Parathyroid adenoma (tissue), 2 donors: ENCODE measurements at regions not wholly inside any gene's neighbourhood (a gene's known extent, or its start where the extent isn't known, plus 50 kb on each side); places are given as distances from the start of the nearest gene placed in this dataset.

Experiments used
- H2AFZ ChIP-seq: fragments of 300-600 bp; sonication (generic); one replicate; pipeline ENCODE4 v1.7.0; 2017; ENCODE audit warnings: antibody characterized with exemption, mild to moderate bottlenecking
- H3K27ac ChIP-seq: fragments of 300-600 bp; sonication (generic); one replicate; pipeline ENCODE4 v1.7.0; 2017
- H3K27me3 ChIP-seq: fragments of 300-600 bp; sonication (generic); one replicate; pipeline ENCODE4 v1.7.0; 2017; ENCODE audit warnings: low read length; ENCODE audit not compliant: control insufficient read depth, insufficient read depth
- H3K36me3 ChIP-seq: fragments of 300-600 bp; sonication (generic); one replicate; pipeline ENCODE4 v1.7.0; 2017; ENCODE audit warnings: low read length; ENCODE audit not compliant: control insufficient read depth, insufficient read depth
- H3K4me1 ChIP-seq: fragments of 300-600 bp; sonication (generic); one replicate; pipeline ENCODE4 v1.7.0; 2017; ENCODE audit warnings: control low read depth
- H3K4me2 ChIP-seq: fragments of 300-600 bp; sonication (generic); one replicate; pipeline ENCODE4 v1.7.0; 2017; ENCODE audit warnings: low read length
- H3K4me3 ChIP-seq: fragments of 300-600 bp; sonication (generic); one replicate; pipeline ENCODE4 v1.7.0; 2017; ENCODE audit warnings: low read depth, low read length
- H3K79me2 ChIP-seq: fragments of 300-600 bp; sonication (generic); one replicate; pipeline ENCODE4 v1.7.0; 2017; ENCODE audit warnings: control low read depth
- H3K9ac ChIP-seq: fragments of 300-600 bp; sonication (generic); one replicate; pipeline ENCODE4 v1.7.0; 2017; ENCODE audit warnings: mild to moderate bottlenecking
- H3K9me3 ChIP-seq: fragments of 300-600 bp; sonication (generic); one replicate; pipeline ENCODE4 v1.7.0; 2017; ENCODE audit warnings: low read length; ENCODE audit not compliant: control insufficient read depth
- TF ChIP-seq, protein P1 (sequence below): fragments of 300-600 bp; sonication (generic); IDR thresholded peaks from one replicate; pipeline ENCODE4 v1.7.0; 2017; ENCODE audit warnings: antibody characterized with exemption, mild to moderate bottlenecking
- donor health status: primary hyperparathyroidism.

DNA sequence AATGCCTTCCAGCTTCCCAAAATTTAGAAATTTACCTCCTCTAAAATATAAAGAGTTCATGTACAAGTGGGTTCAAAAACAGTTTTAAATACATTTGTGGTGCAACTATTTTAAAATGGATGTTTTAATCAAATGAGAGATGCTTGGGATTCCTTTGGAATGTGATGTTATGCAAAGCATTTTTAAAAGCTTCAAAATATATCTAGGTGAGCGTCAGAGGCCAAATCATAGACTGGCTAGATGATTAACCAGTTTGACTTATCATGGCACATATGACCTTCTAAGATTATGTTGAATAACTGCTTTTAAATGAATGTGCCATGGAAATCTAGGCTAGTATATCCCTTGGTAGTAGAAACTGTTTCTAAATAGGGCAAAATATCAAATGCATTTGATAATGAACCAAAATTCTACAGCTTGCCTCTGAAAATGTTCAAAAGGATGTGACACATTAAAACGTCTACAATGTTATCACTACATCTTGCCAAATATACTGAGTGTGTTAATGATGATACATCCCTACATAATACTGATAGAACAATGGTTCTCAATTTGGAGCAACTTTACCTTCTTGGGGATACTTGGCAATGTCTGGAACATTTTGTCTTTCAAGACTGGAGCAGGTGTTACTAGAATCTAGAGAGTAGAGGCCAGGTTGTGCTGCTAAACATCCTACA lies 650.9 kb upstream of the ADGRL2 start:
- H3K9me3 ChIP-seq, result no peaks in the 10 kb centered on the region
- no peak overlapping the region for H3K27ac ChIP-seq
- no peaks in the 10 kb centered on the region for H3K27me3 ChIP-seq
- no peak overlapping the region for H3K4me2 ChIP-seq
- H3K36me3 ChIP-seq, result no peaks in the 10 kb centered on the region
- H3K4me3 ChIP-seq, result no peak overlapping the region
- no peak overlapping the region for H3K9ac ChIP-seq
- no peaks in the 10 kb centered on the region for H3K4me1 ChIP-seq
- TF ChIP-seq, protein P1, sequence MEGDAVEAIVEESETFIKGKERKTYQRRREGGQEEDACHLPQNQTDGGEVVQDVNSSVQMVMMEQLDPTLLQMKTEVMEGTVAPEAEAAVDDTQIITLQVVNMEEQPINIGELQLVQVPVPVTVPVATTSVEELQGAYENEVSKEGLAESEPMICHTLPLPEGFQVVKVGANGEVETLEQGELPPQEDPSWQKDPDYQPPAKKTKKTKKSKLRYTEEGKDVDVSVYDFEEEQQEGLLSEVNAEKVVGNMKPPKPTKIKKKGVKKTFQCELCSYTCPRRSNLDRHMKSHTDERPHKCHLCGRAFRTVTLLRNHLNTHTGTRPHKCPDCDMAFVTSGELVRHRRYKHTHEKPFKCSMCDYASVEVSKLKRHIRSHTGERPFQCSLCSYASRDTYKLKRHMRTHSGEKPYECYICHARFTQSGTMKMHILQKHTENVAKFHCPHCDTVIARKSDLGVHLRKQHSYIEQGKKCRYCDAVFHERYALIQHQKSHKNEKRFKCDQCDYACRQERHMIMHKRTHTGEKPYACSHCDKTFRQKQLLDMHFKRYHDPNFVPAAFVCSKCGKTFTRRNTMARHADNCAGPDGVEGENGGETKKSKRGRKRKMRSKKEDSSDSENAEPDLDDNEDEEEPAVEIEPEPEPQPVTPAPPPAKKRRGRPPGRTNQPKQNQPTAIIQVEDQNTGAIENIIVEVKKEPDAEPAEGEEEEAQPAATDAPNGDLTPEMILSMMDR, result no peak
- no peaks in the 10 kb centered on the region for H3K79me2 ChIP-seq
- H2AFZ ChIP-seq, result no peak overlapping the region

DNA sequence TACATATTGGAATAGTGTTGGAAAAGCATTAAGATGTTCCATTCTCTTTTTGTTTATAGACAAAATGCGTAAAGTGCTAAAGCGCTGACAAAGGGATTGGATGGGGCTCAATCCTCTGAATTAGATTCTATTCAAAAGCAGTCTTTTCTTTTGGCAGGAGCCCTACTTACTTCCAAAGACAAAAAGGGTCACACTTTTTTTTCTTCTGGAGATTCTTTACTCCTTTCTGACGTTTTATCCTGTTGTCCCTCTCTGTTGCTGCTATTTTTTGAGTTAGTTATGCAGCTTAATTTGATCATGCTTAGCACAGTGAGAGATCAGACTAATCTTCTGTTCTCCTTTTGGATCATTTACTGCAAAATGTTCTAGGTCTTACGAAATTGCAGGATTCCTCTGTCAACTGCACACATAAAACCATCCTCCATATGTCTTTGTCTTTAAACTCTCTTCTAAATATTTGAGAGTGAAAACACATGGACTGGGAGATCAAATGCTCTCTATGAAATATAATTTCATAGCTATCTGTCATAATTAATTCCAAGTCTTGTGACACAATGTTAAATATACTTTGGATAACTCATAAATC lies 656.4 kb upstream of the ADGRL2 start:
- Histone ChIP-seq H3K9ac (no peak overlapping the region), H3K9me3 (no peaks in the 10 kb centered on the region), H3K4me3 (no peak overlapping the region), H3K4me1 (no peaks in the 10 kb centered on the region), H3K27ac (no peak overlapping the region), H3K4me2 (no peak overlapping the region), H2AFZ (no peak overlapping the region), H3K27me3 (no peaks in the 10 kb centered on the region), H3K36me3 (no peaks in the 10 kb centered on the region), H3K79me2 (no peaks in the 10 kb centered on the region)
- TF ChIP-seq, protein P1, result no peak

DNA sequence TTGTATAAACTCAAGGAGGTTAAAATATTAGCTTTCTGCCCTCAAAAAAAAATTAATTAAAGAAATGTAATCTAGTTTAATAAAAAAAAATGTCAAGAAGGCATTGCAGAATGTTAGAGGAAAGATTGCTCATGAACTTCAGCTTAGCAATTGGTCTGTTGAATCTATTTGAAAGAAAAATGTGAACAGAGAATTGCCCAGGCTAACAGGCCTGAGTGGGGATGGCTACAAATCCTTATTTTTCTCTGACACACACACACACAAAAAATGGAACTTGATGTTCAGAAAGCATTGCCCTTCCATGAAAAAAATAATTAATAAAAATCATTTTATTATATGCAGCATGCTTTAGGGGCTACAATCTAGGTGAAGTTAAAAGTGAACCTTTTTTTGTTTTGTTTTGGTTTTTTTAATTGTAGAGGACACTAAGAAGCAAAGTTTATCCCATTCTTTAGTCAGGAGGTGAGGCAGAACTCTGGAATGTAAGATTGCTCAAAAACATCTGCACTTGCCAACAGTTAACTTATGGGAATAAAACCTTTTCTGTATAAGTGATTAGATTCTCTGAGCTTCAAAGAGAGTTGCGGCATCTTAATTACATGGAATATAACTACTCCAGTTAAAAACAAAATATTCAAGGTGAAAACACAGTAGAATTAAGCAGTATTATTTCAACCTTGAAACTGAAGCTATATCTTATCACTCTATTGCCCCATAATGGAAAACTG lies 658.5 kb upstream of the ADGRL2 start:
- TF ChIP-seq, protein P1, result no peak
- Histone ChIP-seq H3K9ac (no peak overlapping the region), H3K4me2 (no peak overlapping the region), H3K27ac (no peak overlapping the region), H3K27me3 (no peaks in the 10 kb centered on the region), H3K36me3 (no peaks in the 10 kb centered on the region), H3K9me3 (no peaks in the 10 kb centered on the region), H3K4me3 (no peak overlapping the region), H3K79me2 (no peaks in the 10 kb centered on the region), H3K4me1 (no peaks in the 10 kb centered on the region), H2AFZ (no peak overlapping the region)

DNA sequence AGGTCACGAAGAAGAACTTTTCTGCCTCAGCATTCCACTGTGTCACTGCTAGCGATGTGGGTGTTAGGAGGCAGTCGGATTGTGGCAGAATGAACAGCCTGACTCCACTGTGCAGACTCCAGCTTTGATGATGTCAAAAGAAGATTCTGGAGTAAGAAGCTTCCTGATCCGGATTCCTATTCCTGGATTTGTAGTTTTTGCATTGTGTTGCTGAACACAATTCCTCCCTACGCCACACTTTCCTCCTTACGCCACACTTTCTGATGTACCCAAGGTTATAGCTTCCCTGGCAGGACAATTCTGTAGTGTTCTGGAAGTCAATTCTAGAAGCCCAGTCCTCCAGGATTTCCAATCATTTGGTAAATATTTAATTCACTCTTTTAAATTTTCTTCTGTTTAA lies 665.2 kb upstream of the ADGRL2 start:
- TF ChIP-seq, protein P1, result no peak
- no peak overlapping the region for H3K4me3 ChIP-seq
- H3K4me1 ChIP-seq, result no peaks in the 10 kb centered on the region
- H3K9me3 ChIP-seq, result no peaks in the 10 kb centered on the region
- no peak overlapping the region for H3K4me2 ChIP-seq
- H3K36me3 ChIP-seq, result no peaks in the 10 kb centered on the region
- no peak overlapping the region for H3K9ac ChIP-seq
- no peak overlapping the region for H3K27ac ChIP-seq
- no peak overlapping the region for H2AFZ ChIP-seq
- no peaks in the 10 kb centered on the region for H3K79me2 ChIP-seq
- H3K27me3 ChIP-seq, result no peaks in the 10 kb centered on the region
